Natural killer cell (primary cell): ENCODE measurements at regions not wholly inside any gene's neighbourhood (a gene's known extent, or its start where the extent isn't known, plus 50 kb on each side); places are given as distances from the start of the nearest gene placed in this dataset.
"Not testable (repeated sequence)": the region's sequence is repeated elsewhere in the genome, so short reads cannot be mapped to it uniquely, and the experiment has no call there.

Experiments used
- ATAC-seq, 3 donors: fragments of 150-1000 bp in 2 of 3; fragments of 200-7000 bp in 1 of 3; cut with Tn5 transposase; 1 replicate in 1 of 3; 2 replicates in 2 of 3; pipeline ENCODE4 v1.10.0; 2021; ENCODE audit warnings: mild to moderate bottlenecking in 2 of 3, moderate library complexity in 2 of 3
- DNase-seq, 2 donors: peaks; one replicate each; pipeline versions ENCODE4 v3.0.0 to v3.0.0-alpha.2; 2013 to 2021; ENCODE audit warnings: mixed read lengths in 1 of 2
- H3K27ac ChIP-seq: one replicate; pipeline ENCODE4 v1.5.1; 2013; ENCODE audit warnings: mild to moderate bottlenecking, low read length
- H3K27me3 ChIP-seq: one replicate; pipeline ENCODE4 v1.6.1; 2013; ENCODE audit warnings: low read length; ENCODE audit not compliant: control insufficient read depth, insufficient read depth
- H3K36me3 ChIP-seq: one replicate; pipeline ENCODE4 v1.6.1; 2013; ENCODE audit warnings: low read length; ENCODE audit not compliant: control insufficient read depth, insufficient read depth
- H3K4me1 ChIP-seq: one replicate; pipeline ENCODE4 v1.6.1; 2013; ENCODE audit warnings: low read length; ENCODE audit not compliant: control insufficient read depth, insufficient read depth
- H3K4me3 ChIP-seq: one replicate; pipeline ENCODE4 v1.5.1; 2013; ENCODE audit warnings: low read length
- H3K9me3 ChIP-seq: one replicate; pipeline ENCODE4 v1.6.1; 2013; ENCODE audit warnings: low read length; ENCODE audit not compliant: control insufficient read depth, insufficient read depth
- H3K27ac Mint-ChIP-seq, 2 donors: one replicate each; pipeline ENCODE4 v1.8.0; 2022; ENCODE audit warnings: mild to moderate bottlenecking in 2 of 2, mixed read lengths in 2 of 2, moderate library complexity in 1 of 2
- H3K27me3 Mint-ChIP-seq, 2 donors: one replicate each; pipeline ENCODE4 v1.8.0; 2022; ENCODE audit warnings: low read depth in 2 of 2, mixed read lengths in 2 of 2
- H3K36me3 Mint-ChIP-seq: one replicate; pipeline ENCODE4 v1.8.0; 2022; ENCODE audit warnings: mixed read lengths
- H3K4me1 Mint-ChIP-seq, 2 donors: one replicate each; pipeline ENCODE4 v1.8.0; 2022; ENCODE audit warnings: mixed read lengths in 2 of 2
- H3K4me3 Mint-ChIP-seq: one replicate; pipeline ENCODE4 v1.8.0; 2022; ENCODE audit warnings: mild to moderate bottlenecking, moderate library complexity, mixed read lengths
- H3K9me3 Mint-ChIP-seq, 2 donors: one replicate each; pipeline ENCODE4 v1.8.0; 2022; ENCODE audit warnings: mixed read lengths in 2 of 2
- WGBS: methylation state at CpG from one replicate; pipeline ENCODE4 v1.1.7; 2013; ENCODE audit warnings: missing lambda C conversion rate; ENCODE audit not compliant: insufficient coverage; 5-methylcytosine and 5-hydroxymethylcytosine counted together
- intact Hi-C: fragments of 100-400 bp; cut with micrococcal nuclease; formaldehyde crosslinking; loops from one replicate; pipeline ENCODE4 v1.14.2; 2022
- TF ChIP-seq, protein P1 (sequence below): fragments of 200-600 bp; IDR thresholded peaks from one replicate; pipeline ENCODE4 v1.8.0; 2022; ENCODE audit warnings: antibody characterized with exemption

DNA sequence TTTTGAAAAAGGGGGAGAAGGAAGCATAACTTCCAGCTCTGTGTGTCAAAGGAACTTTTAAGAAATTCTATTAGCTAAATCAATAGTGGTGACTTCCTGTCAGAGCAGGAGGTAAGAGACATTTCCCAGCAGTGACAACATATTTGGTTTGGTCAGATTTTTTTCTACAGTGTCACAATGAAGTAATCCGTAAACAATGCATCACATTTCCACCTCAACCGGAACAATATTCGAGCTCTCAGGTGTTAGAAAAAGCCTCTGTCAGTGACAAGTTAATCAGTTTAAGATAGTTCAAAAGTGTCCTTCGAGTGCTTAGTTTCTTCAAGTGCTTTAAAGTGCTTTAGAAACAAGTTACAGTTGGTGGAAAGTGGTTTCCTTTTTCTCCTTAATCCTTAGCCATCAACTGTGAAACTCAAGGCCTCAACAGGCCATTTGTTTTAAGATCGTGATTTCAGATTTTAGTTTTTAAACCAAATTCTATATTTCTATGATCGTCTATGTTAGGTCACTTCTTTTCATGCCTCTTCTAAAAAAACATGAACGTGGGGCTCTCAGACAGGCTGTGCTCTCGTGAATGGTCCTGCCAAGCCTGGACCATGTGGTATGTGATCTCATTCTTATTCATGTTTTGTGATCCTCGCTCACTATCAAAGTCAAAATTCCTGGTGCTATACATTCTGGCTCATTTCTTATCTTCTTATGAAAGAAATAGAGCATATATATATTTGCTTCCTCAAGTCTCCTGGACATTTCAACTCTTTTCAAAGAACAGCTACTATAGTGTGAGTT lies 181.9 kb upstream of the HMHB1 start:
- WGBS = 68% methylated on average over 8 of the region's 9 CpGs
- no peaks in the 10 kb centered on the region for H3K9me3 ChIP-seq
- H3K9me3 Mint-ChIP-seq = no peaks in the 10 kb centered on the region
- no peaks in the 10 kb centered on the region for H3K27me3 ChIP-seq
- H3K36me3 Mint-ChIP-seq = no peaks in the 10 kb centered on the region
- no peak for ATAC-seq
- H3K27me3 Mint-ChIP-seq = no peaks in the 10 kb centered on the region
- no peaks in the 10 kb centered on the region for H3K4me1 ChIP-seq
- no peaks in the 10 kb centered on the region for H3K36me3 ChIP-seq
- intact Hi-C loops = no loop called here
- no peak overlapping the region for H3K27ac ChIP-seq
- no peak overlapping the region for H3K4me3 Mint-ChIP-seq
- TF ChIP-seq, protein P1, sequence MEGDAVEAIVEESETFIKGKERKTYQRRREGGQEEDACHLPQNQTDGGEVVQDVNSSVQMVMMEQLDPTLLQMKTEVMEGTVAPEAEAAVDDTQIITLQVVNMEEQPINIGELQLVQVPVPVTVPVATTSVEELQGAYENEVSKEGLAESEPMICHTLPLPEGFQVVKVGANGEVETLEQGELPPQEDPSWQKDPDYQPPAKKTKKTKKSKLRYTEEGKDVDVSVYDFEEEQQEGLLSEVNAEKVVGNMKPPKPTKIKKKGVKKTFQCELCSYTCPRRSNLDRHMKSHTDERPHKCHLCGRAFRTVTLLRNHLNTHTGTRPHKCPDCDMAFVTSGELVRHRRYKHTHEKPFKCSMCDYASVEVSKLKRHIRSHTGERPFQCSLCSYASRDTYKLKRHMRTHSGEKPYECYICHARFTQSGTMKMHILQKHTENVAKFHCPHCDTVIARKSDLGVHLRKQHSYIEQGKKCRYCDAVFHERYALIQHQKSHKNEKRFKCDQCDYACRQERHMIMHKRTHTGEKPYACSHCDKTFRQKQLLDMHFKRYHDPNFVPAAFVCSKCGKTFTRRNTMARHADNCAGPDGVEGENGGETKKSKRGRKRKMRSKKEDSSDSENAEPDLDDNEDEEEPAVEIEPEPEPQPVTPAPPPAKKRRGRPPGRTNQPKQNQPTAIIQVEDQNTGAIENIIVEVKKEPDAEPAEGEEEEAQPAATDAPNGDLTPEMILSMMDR = no peak
- DNase-seq = no peak
- H3K27ac Mint-ChIP-seq = no peak overlapping the region
- H3K4me1 Mint-ChIP-seq = no peaks in the 10 kb centered on the region
- no peak overlapping the region for H3K4me3 ChIP-seq

DNA sequence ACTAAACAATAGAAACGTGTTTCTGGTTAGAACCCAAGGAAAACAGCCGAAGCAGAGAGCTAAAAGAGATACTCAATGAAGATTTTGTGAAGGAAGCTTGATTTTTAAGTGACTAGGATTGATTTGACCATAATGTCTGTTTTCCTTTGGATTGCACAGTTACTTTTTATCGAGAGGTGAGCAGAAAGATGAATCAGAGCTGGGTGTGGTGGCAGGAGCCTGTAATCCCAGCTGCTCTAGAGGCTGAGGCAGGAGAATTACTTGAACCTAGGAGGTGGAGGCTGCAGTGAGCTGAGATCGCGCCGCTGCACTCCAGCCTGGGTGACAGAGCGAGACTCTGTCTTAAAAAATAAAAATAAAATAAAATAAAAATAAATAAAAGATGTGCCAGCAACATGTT lies 186.9 kb upstream of the HMHB1 start:
- not testable (repeated sequence) for H3K27ac Mint-ChIP-seq

DNA sequence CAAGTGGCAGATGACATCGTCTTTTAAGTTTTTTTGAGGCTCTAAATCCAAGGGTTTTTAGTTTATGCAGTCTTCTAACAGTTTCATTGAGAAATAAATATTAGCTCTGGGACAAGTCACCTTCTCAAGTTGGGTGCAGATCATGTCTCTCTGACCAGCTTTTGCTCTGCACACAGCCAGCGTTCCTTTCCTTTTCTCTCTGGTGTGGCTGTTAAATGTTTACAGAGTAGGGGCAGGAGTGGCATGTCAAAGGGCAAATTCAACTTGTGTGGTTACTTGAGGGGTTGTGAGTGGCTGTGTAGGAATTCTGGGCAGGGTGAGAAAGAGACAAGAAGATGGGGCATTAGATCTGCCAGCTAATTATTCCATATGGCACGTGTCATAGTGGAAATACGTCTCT lies 187.5 kb upstream of the HMHB1 start:
- Histone ChIP-seq H3K27me3 (no peaks in the 10 kb centered on the region), H3K4me3 (no peak overlapping the region), H3K9me3 (no peaks in the 10 kb centered on the region), H3K27ac (no peak overlapping the region), H3K36me3 (no peaks in the 10 kb centered on the region), H3K4me1 (no peaks in the 10 kb centered on the region)
- no peak overlapping the region for H3K4me3 Mint-ChIP-seq
- no peaks in the 10 kb centered on the region for H3K36me3 Mint-ChIP-seq
- no peaks in the 10 kb centered on the region for H3K4me1 Mint-ChIP-seq
- peaks cover 0 to 3% of the 10 kb centered on the region in 2 donors for H3K27me3 Mint-ChIP-seq
- 90% methylated on average over 4 of the region's 4 CpGs for WGBS
- TF ChIP-seq, protein P1 = no peak
- intact Hi-C loops = no loop called here
- H3K27ac Mint-ChIP-seq = no peak overlapping the region
- H3K9me3 Mint-ChIP-seq = no peaks in the 10 kb centered on the region
- ATAC-seq = no peak
- DNase-seq = no peak

More for the DNA sequence above, 186.9 kb upstream of the HMHB1 start:
- intact Hi-C loops, ATAC-seq, H3K4me3 ChIP-seq, H3K4me3 Mint-ChIP-seq, H3K27me3 ChIP-seq, H3K9me3 ChIP-seq, DNase-seq, H3K36me3 Mint-ChIP-seq, H3K4me1 Mint-ChIP-seq, H3K36me3 ChIP-seq, H3K9me3 Mint-ChIP-seq, H3K27ac ChIP-seq, H3K4me1 ChIP-seq, H3K27me3 Mint-ChIP-seq: not testable (repeated sequence)
- WGBS = 91% methylated on average over 3 of the region's 7 CpGs

DNA sequence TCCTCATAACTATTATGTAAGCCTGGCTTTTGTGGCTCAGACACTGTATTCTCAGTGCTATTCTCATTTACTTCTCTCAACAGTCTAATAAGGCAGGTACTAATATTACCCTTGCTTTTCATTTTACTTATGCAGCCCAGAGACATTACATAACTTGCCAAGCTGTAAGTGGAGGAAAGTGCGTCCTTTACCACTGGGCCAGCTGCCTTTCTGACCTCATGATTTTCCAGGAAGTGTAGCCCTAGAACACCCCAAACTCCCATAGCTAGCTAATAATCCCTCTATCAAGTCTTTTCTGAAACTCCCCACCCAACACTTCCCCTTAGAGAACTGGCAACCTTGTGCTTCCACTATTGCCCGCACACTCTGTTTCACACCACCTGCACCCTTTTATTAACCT lies 192.9 kb upstream of the HMHB1 start:
- H3K4me1 Mint-ChIP-seq = no peaks in the 10 kb centered on the region
- H3K27ac ChIP-seq = no peak overlapping the region

More for the DNA sequence above, 192.9 kb upstream of the HMHB1 start:
- TF ChIP-seq, protein P1 = no peak
- no peaks in the 10 kb centered on the region for H3K27me3 ChIP-seq
- no peaks in the 10 kb centered on the region for H3K9me3 Mint-ChIP-seq
- no peak overlapping the region for H3K4me3 ChIP-seq
- H3K36me3 Mint-ChIP-seq = no peaks in the 10 kb centered on the region
- no peaks in the 10 kb centered on the region for H3K36me3 ChIP-seq
- ATAC-seq = no peak
- H3K27me3 Mint-ChIP-seq = peaks cover 6 to 10% of the 10 kb centered on the region in 2 donors
- no peak overlapping the region for H3K27ac Mint-ChIP-seq
- DNase-seq = no peak
- 71% methylated on average over 2 of the region's 2 CpGs for WGBS
- H3K9me3 ChIP-seq = no peaks in the 10 kb centered on the region
- intact Hi-C loops = no loop called here
- H3K4me3 Mint-ChIP-seq = no peak overlapping the region
- H3K4me1 ChIP-seq = no peaks in the 10 kb centered on the region
